ENCODE measurements at regions not wholly inside any gene's neighbourhood (a gene's known extent, or its start where the extent isn't known, plus 50 kb on each side); places are given as distances from the start of the nearest gene placed in this dataset.
"Not testable (repeated sequence)": the region's sequence is repeated elsewhere in the genome, so short reads cannot be mapped to it uniquely, and the experiment has no call there.

DNA sequence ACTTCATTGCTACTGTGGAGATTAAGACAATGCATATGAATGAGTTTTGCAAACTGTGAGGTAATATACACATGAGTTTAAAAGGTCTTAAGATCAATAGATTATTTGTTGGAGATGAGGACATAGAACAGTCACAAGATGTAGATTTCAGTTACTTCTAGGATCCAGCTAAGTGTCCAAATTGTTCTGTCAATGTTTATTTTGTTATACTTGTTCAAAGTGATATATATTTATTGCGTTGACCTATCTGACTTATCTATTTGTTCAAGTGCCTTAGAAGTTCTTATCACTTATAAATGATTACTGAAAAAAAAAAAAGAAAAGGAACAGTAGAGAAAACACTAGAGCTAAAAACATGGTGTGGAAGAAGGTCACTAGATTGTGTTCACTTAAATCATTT is 75.6 kb upstream of the GRIN3A start:
- TF ChIP-seq, protein P1, sequence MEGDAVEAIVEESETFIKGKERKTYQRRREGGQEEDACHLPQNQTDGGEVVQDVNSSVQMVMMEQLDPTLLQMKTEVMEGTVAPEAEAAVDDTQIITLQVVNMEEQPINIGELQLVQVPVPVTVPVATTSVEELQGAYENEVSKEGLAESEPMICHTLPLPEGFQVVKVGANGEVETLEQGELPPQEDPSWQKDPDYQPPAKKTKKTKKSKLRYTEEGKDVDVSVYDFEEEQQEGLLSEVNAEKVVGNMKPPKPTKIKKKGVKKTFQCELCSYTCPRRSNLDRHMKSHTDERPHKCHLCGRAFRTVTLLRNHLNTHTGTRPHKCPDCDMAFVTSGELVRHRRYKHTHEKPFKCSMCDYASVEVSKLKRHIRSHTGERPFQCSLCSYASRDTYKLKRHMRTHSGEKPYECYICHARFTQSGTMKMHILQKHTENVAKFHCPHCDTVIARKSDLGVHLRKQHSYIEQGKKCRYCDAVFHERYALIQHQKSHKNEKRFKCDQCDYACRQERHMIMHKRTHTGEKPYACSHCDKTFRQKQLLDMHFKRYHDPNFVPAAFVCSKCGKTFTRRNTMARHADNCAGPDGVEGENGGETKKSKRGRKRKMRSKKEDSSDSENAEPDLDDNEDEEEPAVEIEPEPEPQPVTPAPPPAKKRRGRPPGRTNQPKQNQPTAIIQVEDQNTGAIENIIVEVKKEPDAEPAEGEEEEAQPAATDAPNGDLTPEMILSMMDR (IDR thresholded peaks at IDR 0.05), result no peak
- no peak overlapping the region for H3K4me3 ChIP-seq
- no peaks in the 10 kb centered on the region for H3K4me1 ChIP-seq
- no peak for ATAC-seq
- H3K27me3 ChIP-seq, result no peaks in the 10 kb centered on the region
- H3K27ac ChIP-seq, result no peak overlapping the region
- intact Hi-C loops (cut with DNase I), result no loop called here
- no peak for DNase-seq
- WGBS, 2 donors, result 30 to 86% methylated on average over 1 of the region's 1 CpG
- no peaks in the 10 kb centered on the region for H3K36me3 ChIP-seq
- no peaks in the 10 kb centered on the region for H3K9me3 ChIP-seq

DNA sequence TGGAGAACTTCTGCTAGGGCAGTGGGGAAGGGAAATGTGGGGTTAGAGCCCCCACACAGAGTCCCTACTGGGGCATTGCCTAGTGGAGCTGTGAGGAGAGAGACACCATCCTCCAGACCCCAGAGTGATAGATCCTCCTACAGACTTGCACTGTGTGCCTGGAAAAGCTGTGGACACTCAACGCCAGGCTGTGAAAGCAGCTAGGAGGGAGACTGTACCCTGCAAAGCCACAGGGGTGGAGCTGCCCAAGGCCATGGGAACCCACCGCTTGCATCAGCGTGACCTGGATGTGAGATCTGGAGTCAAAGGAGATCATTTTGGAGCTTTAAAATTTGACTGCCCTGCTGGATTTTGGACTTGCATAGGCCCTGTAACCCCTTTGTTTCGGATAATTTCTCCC is 69.4 kb upstream of the GRIN3A start:
- H3K36me3 ChIP-seq; DNase-seq; H3K4me3 ChIP-seq; ATAC-seq; intact Hi-C loops (cut with DNase I); H3K4me1 ChIP-seq; H3K27me3 ChIP-seq; H3K27ac ChIP-seq; H3K9me3 ChIP-seq: not testable (repeated sequence)
- WGBS, 2 donors, result 90 to 96% methylated on average over 4 of the region's 4 CpGs

DNA sequence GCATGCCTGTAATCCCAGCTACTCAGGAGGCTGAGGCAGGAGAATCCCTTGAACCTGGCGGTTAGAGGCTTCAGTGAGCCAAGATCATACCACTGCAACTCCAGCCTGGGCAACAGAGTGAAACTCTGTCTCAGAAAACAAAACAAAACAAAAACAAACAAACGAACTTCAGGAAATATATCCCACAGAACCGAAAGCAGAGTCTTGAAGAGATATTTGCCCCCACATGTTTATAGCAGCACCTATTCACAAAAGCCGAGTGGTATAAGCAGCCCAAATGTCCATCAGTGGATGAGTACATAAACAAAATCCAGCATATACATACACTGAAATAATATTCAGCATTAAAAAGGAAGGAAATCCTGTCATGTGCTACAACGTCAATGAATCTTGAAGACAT is 57.6 kb upstream of the GRIN3A start:
- H3K27ac ChIP-seq, result no peak overlapping the region
- H3K4me1 ChIP-seq, result no peaks in the 10 kb centered on the region
- no peak overlapping the region for H3K4me3 ChIP-seq
- WGBS, 2 donors, result 73 to 74% methylated on average over 5 of the region's 5 CpGs
- H3K36me3 ChIP-seq, result no peaks in the 10 kb centered on the region
- ATAC-seq, result no peak
- H3K27me3 ChIP-seq, result no peaks in the 10 kb centered on the region
- H3K9me3 ChIP-seq, result peaks cover 0 to 8% (median 0%) of the 10 kb centered on the region in 11 donors
- TF ChIP-seq, protein P1 (IDR thresholded peaks at IDR 0.05), result no peak
- no peak for DNase-seq
- intact Hi-C loops (cut with DNase I), result no loop called here

DNA sequence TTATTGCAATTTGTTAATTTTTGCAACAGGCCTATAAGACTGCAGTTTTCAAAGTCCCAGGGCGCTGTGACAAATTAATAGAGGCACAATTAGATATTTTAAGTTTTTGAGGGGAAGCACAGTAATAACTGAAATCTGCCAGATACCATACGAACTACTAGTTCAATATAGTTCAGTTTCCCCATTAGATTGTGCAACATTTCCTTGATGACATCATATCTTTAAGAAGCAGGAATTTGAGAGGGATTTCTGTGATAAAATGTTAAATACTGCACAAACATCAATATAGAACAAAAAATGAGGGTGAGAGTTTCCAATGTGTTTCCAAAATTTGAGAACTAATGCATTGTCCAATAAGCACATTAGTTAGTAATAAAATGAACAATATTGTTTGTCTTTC is 56.7 kb upstream of the GRIN3A start:
- Histone ChIP-seq H3K4me3 (no peak overlapping the region), H3K36me3 (no peaks in the 10 kb centered on the region), H3K4me1 (no peaks in the 10 kb centered on the region), H3K27me3 (peaks cover 0 to 2% (median 0%) of the 10 kb centered on the region in 7 donors), H3K27ac (no peak overlapping the region), H3K9me3 (peaks cover 0 to 8% (median 0%) of the 10 kb centered on the region in 11 donors)
- no peak for DNase-seq
- TF ChIP-seq, protein P1 (IDR thresholded peaks at IDR 0.05), result no peak
- ATAC-seq, result no peak
- WGBS, 2 donors, result 72 to 83% methylated on average over 2 of the region's 2 CpGs
- intact Hi-C loops (cut with DNase I), result no loop called here

DNA sequence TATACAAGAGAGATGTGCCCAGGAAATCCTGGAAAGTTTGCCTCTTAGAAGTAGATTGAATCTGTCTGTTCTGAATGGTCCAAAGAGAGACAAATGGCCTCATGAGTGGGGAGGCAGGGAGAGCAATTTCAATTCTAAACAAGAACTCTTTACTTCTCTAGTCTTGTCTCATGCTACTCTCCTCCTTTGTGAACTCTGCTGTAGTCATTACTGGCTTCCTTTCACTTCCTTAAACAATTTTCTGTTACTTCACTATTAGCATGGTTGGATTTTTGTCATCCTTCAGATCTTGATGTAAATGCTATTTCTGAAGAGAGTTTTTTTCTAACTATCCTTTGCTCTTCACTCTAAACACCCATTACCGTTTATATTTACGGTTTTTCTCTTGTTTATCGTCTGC is 54.0 kb upstream of the GRIN3A start:
- intact Hi-C loops (cut with DNase I), result no loop called here
- 72 to 81% methylated on average over 3 of the region's 3 CpGs for WGBS, 2 donors
- H3K27me3 ChIP-seq, result peaks cover 0 to 4% (median 0%) of the 10 kb centered on the region in 7 donors
- H3K36me3 ChIP-seq, result no peaks in the 10 kb centered on the region
- no peak for ATAC-seq
- peaks cover 0 to 8% (median 0%) of the 10 kb centered on the region in 11 donors for H3K9me3 ChIP-seq
- DNase-seq, result no peak
- no peaks in the 10 kb centered on the region for H3K4me1 ChIP-seq
- TF ChIP-seq, protein P1 (IDR thresholded peaks at IDR 0.05), result no peak
- no peak overlapping the region for H3K27ac ChIP-seq
- no peak overlapping the region for H3K4me3 ChIP-seq
